Fibroblast of gingiva (primary cell): ENCODE measurements at regions not wholly inside any gene's neighbourhood (a gene's known extent, or its start where the extent isn't known, plus 50 kb on each side); places are given as distances from the start of the nearest gene placed in this dataset.

ENCODE experiments used
- DNase-seq: peaks from one replicate; pipeline ENCODE4 v3.0.0-alpha.2; 2011; ENCODE audit warnings: low read depth

DNA sequence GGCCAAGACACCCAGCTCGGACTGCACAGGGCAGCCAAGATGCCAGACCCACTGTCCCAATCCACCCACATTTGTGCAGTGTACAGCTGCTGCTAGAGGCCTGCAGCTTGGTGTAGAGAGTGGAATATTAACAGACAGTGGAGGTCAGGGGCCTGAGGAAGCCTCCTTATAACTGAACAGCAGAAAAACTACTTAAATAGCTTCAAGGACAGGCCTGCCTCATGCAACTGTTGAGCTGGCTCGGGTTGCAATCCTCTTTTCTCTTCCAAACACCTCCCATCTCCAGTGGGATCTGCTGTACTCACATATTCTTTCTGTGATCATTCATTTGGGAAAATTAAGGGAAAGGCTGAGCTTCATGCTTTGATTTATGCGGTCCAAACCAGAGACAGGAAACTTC lies 1043.2 kb upstream of the TMEM132C start:
- no peak for DNase-seq

DNA sequence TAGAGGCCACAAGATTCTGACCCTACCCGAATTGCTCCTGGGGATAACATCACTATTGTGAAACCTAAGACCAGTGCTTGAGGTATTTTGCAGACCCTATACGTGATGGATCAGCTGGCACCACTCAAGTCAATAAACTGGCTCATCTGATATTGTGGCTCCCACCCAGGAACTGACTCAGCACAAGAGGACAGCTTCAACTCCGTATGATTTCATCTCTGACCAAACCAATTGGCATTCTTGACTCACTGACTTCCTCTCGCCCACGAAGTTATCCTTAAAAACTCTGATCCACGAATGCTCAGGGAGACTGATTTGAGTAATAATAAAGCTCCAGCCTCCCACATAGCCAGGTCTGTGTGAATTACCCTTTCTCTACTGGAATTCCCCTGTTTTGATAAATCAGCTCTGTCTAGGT lies 1036.1 kb upstream of the TMEM132C start:
- peak; percentile 93 for DNase-seq

DNA sequence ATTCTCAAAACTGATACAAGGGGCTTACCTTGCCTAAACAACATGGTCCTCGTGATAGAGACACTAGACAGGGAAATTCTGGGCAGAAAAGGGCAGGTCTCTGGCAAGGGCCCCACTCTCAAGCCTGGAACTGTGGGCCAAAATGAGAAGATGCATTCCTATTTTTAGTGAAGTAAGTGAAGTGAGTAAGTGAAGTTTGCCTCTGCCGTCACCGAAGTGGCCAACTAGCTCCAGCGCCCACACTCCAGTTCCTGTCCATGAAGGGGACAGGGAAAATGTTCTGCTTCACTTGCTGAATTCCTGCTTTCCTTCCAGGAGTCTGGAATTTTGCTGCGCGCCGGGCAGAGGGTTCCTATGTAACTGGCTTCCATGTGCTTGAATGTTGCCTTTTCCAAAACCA lies 1035.6 kb upstream of the TMEM132C start:
- no peak for DNase-seq

DNA sequence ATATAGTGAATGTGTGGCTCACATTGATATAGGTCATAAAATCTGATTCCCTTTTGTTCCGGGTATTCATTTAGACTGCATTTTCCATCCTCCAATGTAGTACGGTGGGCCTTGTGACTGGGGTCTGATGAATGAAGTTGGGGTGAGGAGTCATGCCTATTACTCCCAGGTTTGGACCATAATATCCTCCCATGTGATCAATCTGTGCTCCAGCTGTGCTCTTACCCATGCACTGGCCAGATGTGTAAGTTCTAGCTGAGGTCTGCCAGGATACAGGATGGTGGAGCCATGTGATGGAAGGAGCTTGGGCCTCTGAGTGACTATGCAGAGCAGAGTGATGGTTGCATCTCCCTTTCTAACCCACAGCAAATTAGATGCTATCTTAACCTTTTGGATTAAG lies 1034.0 kb upstream of the TMEM132C start:
- no peak for DNase-seq

DNA sequence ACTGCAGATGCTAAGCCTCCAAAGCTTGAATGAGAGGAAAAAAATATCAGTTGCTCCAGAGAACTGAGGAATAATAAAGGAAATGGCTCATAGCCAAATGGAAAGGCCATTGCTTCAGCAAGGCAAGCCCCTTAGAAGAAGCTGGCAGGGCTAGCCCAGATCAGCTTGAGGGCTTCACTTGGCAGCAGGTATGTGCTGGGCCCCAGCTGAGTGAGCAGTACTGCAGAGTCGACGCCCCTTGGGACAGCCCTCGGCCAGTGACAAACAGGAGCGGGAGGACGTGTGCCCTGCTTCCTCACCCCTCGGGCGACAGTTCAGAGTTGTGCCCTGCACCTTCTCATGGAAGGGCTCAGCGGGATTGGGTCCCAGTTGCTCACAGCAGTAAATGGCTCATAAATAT lies 1031.2 kb upstream of the TMEM132C start:
- no peak for DNase-seq

DNA sequence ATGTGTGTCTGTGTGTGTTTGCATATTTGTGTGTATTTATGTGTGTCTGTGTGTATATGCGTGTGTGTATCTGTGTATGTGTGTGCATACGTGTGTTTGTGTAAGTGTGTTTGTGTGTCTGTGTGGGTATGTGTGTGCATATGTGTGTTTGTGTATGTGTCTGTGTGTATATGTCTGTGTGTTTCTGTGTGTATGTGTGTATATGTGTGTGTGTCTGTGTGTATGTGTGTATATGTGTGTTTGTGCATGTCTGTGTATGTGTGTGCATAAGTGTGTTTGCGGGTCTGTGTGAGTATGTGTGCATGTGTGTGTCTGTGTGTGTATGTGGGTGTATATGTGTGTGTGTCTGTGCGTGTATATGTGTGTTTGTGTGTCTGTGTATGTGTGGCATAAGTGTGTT lies 1030.5 kb upstream of the TMEM132C start:
- no peak for DNase-seq

DNA sequence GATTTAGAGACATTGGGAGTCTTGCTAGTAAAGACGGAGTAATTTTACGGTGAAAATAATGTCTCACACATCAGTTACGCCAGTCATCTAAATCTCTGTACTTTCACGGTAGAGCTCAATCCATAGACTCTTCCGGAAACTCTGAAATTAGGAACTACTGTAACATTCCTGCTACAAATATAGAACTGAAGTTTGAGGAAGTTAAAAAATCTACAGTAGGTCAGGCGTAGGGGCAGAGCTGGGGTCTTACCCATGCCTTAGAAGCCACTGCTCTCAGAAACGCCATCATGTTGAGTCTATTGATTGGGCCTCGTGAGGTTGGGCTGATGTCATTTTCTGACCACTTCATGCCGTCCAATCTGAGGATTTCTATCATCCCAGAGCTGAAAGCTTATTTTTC lies 1029.8 kb upstream of the TMEM132C start:
- no peak for DNase-seq

DNA sequence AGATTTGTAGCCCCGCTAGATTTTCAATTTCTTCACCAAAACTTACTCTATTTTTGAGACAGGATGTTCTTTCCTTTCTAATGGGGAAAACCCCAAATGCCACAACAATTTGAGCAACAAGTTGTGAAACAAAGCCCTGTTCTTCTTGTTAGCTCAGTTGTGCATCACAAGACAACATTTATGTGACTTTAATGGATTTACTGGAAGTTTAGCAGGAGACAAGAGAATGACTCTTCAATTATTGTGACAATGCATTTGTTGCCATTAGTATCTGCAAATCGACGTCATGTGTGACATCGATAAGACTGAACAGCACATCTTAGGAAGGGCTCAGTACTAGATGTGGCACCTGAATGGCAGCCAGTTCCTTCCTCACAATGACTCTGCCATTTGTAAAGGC lies 1028.9 kb upstream of the TMEM132C start:
- peak; percentile 80 for DNase-seq

DNA sequence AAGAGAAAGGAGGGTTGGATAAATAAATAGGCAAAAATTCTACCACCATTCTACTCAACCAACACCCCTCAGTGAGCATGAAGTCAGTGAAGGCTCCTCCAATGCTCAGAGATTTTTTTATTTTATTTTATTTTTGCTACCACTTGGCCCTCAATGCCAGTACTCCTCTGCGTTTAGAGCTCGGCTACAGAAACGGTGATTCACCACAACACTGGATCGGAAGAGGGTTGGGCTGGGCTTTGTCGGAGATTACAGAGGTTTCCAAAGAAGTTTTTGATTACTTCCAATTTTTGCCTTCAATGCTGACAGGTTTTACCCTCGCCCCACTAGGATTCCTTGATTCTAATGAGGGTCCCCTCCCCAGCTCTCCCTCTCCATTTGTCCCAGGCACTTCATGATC lies 1027.2 kb upstream of the TMEM132C start:
- DNase-seq: peak; percentile 43

DNA sequence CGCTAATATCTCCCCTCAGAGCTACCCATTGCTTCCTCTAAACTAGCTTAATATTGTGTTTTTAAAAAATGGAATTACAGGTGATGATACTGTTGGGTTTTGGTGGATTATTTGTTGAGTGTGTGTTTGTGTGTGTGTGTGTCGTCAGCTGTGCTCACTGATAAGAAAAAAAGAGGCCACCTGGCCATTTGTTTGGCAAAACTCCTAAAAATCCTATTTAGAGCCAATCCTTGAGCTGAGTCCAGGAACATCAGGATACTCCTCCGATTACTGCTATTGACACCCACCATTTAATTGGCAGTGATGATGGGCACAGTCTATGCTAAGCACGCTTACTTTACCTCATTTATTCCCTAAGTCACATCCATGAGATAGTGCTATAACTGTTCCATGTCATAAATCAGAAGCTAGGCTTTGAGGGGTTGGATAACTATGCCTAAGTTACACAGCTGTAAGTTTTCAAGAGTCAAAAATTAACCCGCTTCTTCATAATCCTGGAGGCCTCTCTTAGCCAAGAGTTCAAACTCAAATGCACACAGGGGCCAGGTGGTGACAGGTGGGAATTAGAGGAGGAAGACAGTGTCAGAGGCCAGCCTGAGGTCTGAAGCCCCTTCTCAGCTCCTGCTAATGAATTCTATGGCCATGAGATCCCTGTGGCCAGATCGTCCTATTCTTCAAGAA lies 1026.6 kb upstream of the TMEM132C start:
- DNase-seq: no peak

DNA sequence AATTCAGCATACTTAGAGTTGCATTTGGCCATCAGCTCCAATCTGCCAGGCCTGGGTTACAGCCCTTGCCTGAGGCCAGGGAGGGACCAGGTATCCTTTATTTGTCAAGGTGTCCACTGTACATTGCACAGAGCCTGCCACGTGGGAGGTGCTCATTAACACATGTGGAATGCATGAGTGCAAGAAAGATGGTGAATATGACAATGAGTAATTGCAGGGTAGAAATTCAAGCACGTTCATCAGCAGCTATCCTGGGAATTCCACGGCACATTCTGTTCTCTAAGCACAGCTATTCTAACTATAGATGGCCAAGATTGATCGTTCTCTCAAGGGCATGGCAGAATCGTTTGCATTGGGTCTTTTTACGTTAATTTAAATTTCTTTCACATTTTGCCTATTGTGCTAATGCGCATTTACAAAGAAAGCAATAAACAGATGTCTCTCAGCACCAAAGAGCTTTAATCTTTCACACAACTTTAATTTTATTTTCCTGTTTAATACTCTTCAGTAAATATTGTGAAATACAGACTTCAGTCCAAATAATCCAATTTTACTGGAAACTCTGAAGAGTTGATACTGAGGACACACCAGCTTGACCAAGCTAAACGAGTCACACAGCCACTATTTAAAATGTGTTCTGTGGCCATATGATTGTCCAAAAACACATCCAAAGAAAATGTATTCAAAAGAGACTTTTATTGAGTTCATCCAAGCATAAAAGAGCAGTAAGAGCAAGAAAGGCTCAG lies 1025.7 kb upstream of the TMEM132C start:
- DNase-seq: peak; percentile 81

DNA sequence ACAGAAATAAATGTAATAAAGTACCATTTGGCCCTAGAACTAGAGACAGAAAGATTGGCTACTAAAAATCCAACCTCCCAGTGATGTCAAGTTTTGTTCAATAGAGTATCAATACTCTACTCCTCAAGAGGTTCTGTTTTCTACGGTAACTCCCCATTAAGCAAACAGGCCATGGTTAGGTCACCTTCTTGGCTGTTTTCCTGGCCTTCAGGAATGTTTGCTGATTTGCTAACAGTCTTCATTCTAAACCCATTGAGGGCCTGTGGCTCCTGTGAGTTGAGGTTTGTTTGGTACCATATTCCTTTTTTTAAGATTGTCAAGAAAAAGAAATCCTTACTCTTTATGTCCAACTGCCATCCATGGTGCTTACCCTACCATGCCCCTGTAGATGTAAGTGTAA lies 1022.0 kb upstream of the TMEM132C start:
- DNase-seq: peak; percentile 50

DNA sequence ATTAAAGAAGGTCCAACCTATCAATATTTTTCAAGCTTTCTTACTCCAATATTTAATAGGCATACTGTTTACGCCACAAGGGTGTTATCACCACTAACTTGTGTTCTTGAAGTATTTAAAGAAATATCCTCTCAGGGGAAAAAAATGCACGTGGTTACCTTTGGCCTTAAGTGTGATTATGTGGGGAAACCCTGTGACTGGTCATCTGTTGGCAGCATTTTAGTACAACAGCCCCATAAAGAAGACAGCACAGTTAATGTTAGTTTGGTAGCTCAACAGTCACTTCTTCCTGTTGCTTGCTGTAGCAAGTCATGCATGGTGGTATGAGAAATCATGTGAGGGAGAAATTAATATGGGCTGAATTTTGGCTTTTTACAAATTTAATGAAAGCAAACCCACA lies 1021.5 kb upstream of the TMEM132C start:
- peak; percentile 64 for DNase-seq

DNA sequence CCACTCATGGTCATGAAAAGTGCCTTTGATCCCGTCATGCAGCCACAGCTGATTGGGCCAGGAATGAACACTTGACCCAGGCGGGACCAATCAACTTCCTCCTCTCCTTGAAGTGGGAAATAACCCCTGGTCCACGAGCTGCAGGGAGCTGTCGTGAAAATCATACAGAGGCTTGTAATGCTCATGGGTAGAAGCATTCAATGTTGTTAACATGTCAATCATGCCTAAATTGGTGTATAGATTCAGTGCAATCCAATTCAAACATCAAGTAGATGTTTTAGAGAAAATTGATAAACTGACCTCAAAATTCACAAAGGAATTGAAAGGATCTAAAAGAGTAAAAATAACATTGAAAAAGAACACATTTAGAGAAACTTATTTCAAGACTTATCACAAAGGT lies 1019.0 kb upstream of the TMEM132C start:
- no peak for DNase-seq

DNA sequence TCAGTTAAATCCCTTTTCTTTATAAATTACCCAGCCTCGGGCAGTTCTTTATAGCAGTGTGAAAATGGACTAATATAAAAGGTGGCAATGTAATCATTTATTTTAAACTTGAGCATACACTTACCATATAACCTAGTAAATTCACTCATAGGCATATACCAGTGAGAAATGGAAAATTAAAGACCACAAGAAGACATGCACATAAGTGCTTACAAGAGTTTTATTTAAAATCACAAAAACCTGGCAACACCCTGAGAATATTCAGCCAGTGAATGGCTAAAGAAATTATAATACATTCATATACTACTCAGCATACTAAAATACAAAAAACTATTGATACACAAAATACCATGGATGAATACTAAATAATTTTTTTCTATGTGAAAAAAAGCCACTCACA lies 1017.5 kb upstream of the TMEM132C start:
- DNase-seq: no peak

DNA sequence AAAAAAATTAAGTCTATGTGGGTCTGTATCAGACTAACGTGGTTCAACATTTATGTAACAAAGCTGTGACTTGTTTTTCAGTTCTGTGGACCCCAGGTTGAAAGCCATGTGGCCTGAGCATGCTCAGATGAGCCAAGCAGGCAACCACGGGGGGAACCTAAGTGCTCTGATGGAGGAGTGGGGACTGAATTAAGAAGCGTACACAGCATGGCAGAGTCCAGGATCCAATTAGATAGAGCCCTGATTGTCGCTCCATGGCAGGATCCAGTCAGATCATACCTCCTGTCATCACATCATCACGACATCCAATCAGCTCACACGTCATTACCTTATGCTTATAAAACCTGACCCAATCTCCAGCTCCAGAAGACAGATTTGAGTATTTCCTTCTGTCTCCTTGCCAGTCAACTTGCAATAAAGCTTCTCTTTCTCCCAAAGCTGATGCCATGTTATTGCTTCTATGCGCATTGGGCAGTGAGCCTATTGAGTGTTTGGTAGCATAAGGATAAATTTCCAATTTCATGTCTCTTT lies 1013.1 kb upstream of the TMEM132C start:
- DNase-seq: no peak

DNA sequence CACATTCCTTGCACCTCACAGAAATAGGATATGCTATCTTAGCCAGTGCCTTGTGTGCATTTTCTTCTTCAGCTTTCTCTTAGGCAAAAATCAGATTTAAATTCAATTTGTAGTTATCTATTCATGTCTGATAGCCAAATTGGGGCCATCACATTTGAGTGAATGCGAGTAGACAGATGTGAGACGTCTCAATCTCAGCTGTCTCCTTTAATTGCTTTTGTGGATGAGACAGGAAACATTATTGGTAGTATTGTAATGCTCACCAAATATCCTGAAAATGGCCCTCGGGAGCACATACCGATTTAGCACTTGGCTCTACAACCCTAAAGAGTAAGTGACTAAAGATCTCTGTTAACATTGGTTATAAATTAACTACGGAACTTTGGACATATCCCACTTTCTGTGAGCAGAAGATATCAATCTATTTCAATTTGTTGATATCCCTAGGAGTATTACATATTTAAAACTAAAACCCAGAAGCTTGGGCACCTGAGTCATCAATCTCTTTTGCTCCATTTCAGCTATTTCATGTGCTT lies 1012.5 kb upstream of the TMEM132C start:
- no peak for DNase-seq

DNA sequence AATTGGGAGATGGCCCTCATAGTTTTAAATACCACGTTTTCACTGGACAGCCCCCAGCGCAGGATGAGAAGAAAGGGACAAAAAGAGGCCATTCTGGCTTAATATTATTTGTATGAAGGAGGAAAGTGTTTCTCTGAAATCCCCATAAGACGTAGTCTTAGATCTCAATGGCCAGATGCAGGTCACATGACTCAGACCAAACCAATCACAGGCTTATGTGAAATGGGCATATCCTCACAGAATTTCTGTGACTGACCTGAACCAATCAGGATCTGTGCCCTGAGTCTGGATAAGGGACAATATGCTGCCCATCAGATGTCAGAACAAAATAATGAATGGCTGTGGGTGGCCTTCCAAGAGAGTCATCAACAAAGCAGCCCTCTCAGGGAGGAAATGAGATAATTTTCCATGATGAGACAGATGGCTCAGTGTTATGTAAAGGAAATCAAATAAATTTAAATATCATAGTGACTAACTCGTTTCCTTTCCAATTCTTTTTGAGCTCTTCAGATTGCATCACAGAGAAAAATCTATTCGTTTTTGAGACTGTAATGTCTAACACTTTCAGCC lies 1009.5 kb upstream of the TMEM132C start:
- peak; percentile 65 for DNase-seq

DNA sequence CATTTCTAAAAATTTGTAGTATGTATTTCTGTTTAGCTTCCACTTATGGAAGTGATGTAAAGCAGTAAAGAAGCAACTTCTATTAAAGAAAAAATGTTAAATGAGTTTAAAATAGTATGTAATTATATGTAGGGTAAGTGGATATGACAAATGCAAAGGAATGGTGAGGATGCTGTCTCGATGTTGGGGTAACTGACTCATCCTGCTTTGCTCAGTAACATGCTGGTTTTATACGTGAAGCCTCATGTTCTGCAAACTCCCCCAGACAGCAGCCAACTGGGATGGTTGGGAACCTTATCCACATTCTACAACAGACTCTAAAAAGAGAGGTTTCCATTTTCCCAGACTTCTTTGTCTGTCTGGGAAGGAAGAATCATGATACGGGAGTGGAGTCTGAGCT lies 1006.4 kb upstream of the TMEM132C start:
- no peak for DNase-seq

DNA sequence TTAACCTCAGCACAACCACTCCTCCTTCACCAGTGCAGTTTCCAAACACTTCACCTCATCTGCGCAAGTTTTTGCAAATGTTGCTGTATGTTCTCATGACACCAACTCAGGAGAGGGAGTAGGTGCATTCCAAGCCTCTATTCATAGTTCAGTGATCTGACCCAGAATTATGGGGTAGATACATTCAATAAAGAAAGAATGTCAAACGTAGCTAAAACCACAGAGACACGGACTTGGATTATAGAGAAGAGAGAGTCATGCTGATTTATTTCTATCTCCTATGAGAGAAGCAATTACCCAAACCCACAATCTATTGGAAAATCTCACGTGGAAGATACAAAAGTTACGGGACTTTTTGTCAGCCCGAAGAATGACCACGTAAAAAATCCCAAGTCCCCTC lies 1006.0 kb upstream of the TMEM132C start:
- DNase-seq: no peak

DNA sequence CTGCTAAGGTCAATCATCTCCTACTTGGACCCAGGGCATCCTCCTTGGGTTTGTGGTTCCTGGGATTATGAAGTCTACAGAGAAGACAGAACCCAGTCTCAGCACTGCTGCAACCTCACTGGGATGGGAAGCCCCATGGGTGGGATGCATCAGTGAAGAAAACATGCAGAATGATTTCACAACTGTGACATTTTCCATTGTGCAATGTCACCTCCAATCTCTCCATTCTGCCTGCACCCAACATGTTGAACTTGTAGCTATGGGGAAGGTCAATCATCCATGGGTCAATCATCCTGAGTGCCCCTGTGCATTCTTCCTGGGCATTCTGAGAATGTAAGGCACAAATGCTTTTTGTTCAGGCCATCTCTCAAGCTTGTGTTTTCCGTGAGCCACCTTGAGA lies 1004.4 kb upstream of the TMEM132C start:
- peak; percentile 30 for DNase-seq

DNA sequence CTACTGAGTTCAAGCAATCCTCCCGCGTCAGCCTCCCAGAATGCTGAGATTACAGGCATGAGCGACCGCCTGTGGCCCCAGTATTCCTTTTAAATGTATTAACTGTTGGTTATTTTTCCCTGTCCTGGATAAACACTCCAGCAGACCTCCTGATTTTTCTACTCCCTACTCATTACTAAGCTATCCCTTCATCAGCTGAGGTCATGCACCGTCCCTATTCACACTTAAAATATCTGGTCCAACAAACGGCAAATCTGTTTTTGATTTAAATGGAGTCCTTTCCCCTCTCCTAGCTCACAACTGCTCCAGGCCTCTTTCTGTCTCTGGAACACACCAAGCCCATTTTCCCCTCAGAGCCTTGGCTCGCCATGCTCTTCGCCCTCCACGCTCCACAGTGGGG lies 1003.3 kb upstream of the TMEM132C start:
- no peak for DNase-seq

DNA sequence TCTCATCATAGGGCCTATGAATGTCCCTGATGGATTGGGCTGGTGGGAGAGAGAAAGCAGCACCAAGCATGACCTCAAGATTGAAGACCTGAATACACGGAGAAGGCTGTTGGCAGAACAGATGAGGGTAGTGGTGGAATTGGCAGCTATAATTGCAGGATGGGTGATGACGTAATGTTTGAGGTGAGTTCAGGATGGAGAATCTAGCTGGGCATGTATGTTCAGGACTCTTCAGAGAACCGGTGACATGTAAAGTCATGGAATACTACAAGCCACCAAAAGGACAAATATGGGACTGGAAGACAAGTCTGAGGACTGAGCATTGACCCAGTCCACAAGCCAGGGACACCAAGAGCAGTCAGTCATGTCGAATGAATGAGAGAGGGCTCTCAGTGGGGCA lies 999.8 kb upstream of the TMEM132C start:
- no peak for DNase-seq
